ENCODE measurements at regions not wholly inside any gene's neighbourhood (a gene's known extent, or its start where the extent isn't known, plus 50 kb on each side); places are given as distances from the start of the nearest gene placed in this dataset.

GRCh38 chr10:78196964-78197363 lies 163.3 kb downstream of the RPS24 start:
- TF ChIP-seq SIN3A (IDR thresholded peaks at IDR 0.05; ENCODE audit: borderline replicate concordance, insufficient read depth, low read length) = no peak
- no peak for TF ChIP-seq POLR2AphosphoS5 (IDR thresholded peaks at IDR 0.05; ENCODE audit: low read depth, low read length)
- TF ChIP-seq, protein P1, sequence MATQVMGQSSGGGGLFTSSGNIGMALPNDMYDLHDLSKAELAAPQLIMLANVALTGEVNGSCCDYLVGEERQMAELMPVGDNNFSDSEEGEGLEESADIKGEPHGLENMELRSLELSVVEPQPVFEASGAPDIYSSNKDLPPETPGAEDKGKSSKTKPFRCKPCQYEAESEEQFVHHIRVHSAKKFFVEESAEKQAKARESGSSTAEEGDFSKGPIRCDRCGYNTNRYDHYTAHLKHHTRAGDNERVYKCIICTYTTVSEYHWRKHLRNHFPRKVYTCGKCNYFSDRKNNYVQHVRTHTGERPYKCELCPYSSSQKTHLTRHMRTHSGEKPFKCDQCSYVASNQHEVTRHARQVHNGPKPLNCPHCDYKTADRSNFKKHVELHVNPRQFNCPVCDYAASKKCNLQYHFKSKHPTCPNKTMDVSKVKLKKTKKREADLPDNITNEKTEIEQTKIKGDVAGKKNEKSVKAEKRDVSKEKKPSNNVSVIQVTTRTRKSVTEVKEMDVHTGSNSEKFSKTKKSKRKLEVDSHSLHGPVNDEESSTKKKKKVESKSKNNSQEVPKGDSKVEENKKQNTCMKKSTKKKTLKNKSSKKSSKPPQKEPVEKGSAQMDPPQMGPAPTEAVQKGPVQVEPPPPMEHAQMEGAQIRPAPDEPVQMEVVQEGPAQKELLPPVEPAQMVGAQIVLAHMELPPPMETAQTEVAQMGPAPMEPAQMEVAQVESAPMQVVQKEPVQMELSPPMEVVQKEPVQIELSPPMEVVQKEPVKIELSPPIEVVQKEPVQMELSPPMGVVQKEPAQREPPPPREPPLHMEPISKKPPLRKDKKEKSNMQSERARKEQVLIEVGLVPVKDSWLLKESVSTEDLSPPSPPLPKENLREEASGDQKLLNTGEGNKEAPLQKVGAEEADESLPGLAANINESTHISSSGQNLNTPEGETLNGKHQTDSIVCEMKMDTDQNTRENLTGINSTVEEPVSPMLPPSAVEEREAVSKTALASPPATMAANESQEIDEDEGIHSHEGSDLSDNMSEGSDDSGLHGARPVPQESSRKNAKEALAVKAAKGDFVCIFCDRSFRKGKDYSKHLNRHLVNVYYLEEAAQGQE (IDR thresholded peaks at IDR 0.05; ENCODE audit: insufficient read depth in 1 of 2, low read depth in 2 of 2, low read length in 2 of 2) = no peak
- TF ChIP-seq TAF1 (IDR thresholded peaks at IDR 0.05; ENCODE audit: borderline replicate concordance, insufficient read depth, low read length) = no peak
- TF ChIP-seq FOXP2 (optimal IDR thresholded peaks at IDR 0.05; ENCODE audit: borderline replicate concordance, extremely low read depth, extremely low read length, insufficient read depth) = no peak

DNA sequence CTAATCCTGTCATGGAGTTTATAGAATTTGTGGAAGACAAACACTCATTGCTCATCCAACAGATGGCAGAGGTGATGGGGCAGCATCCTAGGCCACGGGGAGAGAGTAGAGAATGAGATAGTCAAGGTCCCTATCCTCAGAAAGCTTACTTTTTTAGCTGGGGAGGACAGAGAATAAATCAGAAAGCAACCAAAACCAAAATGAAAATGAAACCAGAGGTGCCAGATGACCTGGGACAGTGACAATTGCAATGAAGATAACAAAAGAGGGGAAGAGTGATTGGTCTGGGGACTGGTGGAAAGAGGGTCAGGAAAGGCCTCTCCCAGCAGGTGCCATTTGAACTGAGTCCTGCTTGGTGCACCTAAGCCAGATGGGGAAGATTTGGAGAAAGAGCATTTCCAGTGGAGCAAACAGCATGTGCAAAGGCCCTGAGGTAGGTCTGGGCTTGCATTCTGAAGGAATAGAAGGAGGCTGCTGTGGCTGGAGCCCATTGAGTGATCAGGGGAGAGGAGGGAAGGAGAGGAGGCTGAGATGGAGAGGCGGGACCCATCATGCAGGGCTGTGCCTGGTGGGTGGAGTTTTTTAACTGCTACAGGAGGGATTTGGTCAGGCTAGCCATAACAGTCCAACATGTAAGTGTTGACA lies 164.1 kb downstream of the RPS24 start:
- no peak for TF ChIP-seq TAF1 (IDR thresholded peaks at IDR 0.05; ENCODE audit: borderline replicate concordance, insufficient read depth, low read length)
- TF ChIP-seq POLR2AphosphoS5 (IDR thresholded peaks at IDR 0.05; ENCODE audit: low read depth, low read length) = no peak
- TF ChIP-seq SIN3A (IDR thresholded peaks at IDR 0.05; ENCODE audit: borderline replicate concordance, insufficient read depth, low read length) = no peak
- no peak for TF ChIP-seq FOXP2 (optimal IDR thresholded peaks at IDR 0.05; ENCODE audit: borderline replicate concordance, extremely low read depth, extremely low read length, insufficient read depth)
- TF ChIP-seq, protein P1 (IDR thresholded peaks at IDR 0.05; ENCODE audit: insufficient read depth in 1 of 2, low read depth in 2 of 2, low read length in 2 of 2) = no peak

- TF ChIP-seq FOXP2 (optimal IDR thresholded peaks at IDR 0.05; ENCODE audit: borderline replicate concordance, extremely low read depth, extremely low read length, insufficient read depth) = no peak
- no peak for TF ChIP-seq SIN3A (IDR thresholded peaks at IDR 0.05; ENCODE audit: borderline replicate concordance, insufficient read depth, low read length)
- no peak for TF ChIP-seq POLR2AphosphoS5 (IDR thresholded peaks at IDR 0.05; ENCODE audit: low read depth, low read length)
- no peak for TF ChIP-seq TAF1 (IDR thresholded peaks at IDR 0.05; ENCODE audit: borderline replicate concordance, insufficient read depth, low read length)
- TF ChIP-seq, protein P1 (IDR thresholded peaks at IDR 0.05; ENCODE audit: insufficient read depth in 1 of 2, low read depth in 2 of 2, low read length in 2 of 2) = no peak
These were observed 165.5 kb downstream of the RPS24 start for GRCh38 chr10:78199005-78199725.

DNA sequence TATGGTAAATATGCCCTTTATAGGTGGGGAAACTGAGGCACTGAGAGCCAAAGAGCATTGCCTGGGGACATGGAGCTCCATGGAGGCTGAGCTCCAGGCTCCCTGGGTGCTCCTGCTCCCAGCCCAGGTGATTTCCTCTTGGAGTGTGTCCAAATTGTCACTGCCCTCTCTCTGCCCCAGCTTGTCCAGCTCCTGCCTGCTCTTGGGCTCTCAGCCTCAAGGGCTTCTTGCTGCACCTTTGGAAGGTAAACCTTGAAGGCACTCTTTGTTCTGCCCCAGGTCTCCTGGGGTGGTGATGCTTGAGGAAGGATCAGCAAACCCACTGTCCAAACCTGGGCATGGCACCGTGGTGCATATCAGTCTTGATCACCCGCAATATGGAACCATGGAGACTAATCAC lies 166.1 kb downstream of the RPS24 start:
- TF ChIP-seq FOXP2 (optimal IDR thresholded peaks at IDR 0.05; ENCODE audit: borderline replicate concordance, extremely low read depth, extremely low read length, insufficient read depth) = no peak
- no peak for TF ChIP-seq SIN3A (IDR thresholded peaks at IDR 0.05; ENCODE audit: borderline replicate concordance, insufficient read depth, low read length)
- no peak for TF ChIP-seq TAF1 (IDR thresholded peaks at IDR 0.05; ENCODE audit: borderline replicate concordance, insufficient read depth, low read length)
- TF ChIP-seq, protein P1 (IDR thresholded peaks at IDR 0.05; ENCODE audit: insufficient read depth in 1 of 2, low read depth in 2 of 2, low read length in 2 of 2) = no peak
- no peak for TF ChIP-seq POLR2AphosphoS5 (IDR thresholded peaks at IDR 0.05; ENCODE audit: low read depth, low read length)
